Endodermal cell (in vitro differentiated cells): ENCODE measurements at regions not wholly inside any gene's neighbourhood (a gene's known extent, or its start where the extent isn't known, plus 50 kb on each side); places are given as distances from the start of the nearest gene placed in this dataset.
A peak's percentile ranks its signal among the peaks of the same experiment; 100 is the strongest.

Source experiments
- DNase-seq: peaks from one replicate; pipeline ENCODE4 v3.0.0-alpha.2; 2017
- H3K27ac ChIP-seq: 2 replicates; pipeline ENCODE4 v1.5.1; 2013; ENCODE audit warnings: mild to moderate bottlenecking, low read depth, low read length, moderate library complexity
- H3K27me3 ChIP-seq: 2 replicates; pipeline ENCODE4 v1.6.1; 2013; ENCODE audit warnings: mild to moderate bottlenecking, low read length, moderate library complexity; ENCODE audit not compliant: insufficient read depth, control insufficient read depth, poor library complexity, severe bottlenecking
- H3K36me3 ChIP-seq: 2 replicates; pipeline ENCODE4 v1.7.0; 2013; ENCODE audit warnings: mild to moderate bottlenecking, low read length, moderate library complexity; ENCODE audit not compliant: control insufficient read depth, insufficient read depth
- H3K4me1 ChIP-seq: one replicate; pipeline ENCODE4 v1.7.0; 2013; ENCODE audit warnings: low read length; ENCODE audit not compliant: control insufficient read depth, insufficient read depth
- H3K4me3 ChIP-seq: 2 replicates; pipeline ENCODE4 v1.5.1; 2013; ENCODE audit warnings: mild to moderate bottlenecking, low read length, moderate library complexity
- H3K9ac ChIP-seq: 2 replicates; pipeline ENCODE4 v1.6.1; 2013; ENCODE audit warnings: mild to moderate bottlenecking, low read length, moderate library complexity; ENCODE audit not compliant: poor library complexity, severe bottlenecking; ENCODE audit errors: extremely low read depth
- H3K9me3 ChIP-seq: 2 replicates; pipeline ENCODE4 v1.6.1; 2013; ENCODE audit warnings: mild to moderate bottlenecking, low read length, moderate library complexity; ENCODE audit not compliant: control insufficient read depth
- H3K27ac Mint-ChIP-seq: 2 replicates; pipeline ENCODE4 v1.8.0; 2020; ENCODE audit warnings: mixed read lengths
- H3K27me3 Mint-ChIP-seq: 2 replicates; pipeline ENCODE4 v1.8.0; 2021; ENCODE audit warnings: mild to moderate bottlenecking, mixed read lengths; ENCODE audit not compliant: insufficient read depth
- H3K36me3 Mint-ChIP-seq: 2 replicates; pipeline ENCODE4 v1.8.0; 2020; ENCODE audit warnings: low read depth, mixed read lengths
- H3K4me1 Mint-ChIP-seq: 2 replicates; pipeline ENCODE4 v1.8.0; 2020; ENCODE audit warnings: mixed read lengths
- H3K4me3 Mint-ChIP-seq: 2 replicates; pipeline ENCODE4 v1.8.0; 2020; ENCODE audit warnings: mild to moderate bottlenecking, moderate library complexity, mixed read lengths
- H3K9me3 Mint-ChIP-seq: 2 replicates; pipeline ENCODE4 v1.8.0; 2020; ENCODE audit warnings: mild to moderate bottlenecking, mixed read lengths
- WGBS, 2 experiments: methylation state at CpG; one replicate each; pipeline versions ENCODE4 v1.1.5 to v1.1.7; 2013; ENCODE audit warnings: missing lambda C conversion rate in 2 of 2, mixed read lengths in 1 of 2; ENCODE audit not compliant: insufficient coverage in 1 of 2, insufficient read length in 1 of 2; 5-methylcytosine and 5-hydroxymethylcytosine counted together
- TF ChIP-seq, protein P1 (sequence below): fragments of 200-600 bp; sonication (generic); conservative IDR thresholded peaks from 2 replicates; pipeline ENCODE4 v1.5.0; 2021; ENCODE audit warnings: antibody characterized with exemption, mild to moderate bottlenecking

DNA sequence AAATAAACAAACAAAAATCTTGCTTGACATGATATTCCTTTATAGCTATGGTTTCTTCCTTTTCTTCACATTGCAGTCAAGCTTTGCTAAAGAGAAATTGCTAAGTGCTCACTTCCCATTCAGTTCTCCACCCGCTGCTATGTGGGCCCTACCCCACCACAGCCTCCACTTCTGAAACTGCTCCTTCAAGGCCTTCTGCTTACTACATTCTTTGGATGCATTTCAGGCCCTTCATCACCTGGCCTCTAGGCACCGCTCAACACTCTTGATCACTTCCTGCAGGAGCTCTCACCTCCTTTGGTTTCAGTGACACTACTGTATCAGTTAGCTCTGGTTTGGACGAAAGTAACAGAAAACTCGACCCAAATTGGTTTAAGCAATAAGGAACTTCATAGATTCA, 72.4 kb downstream of the KLF5 start:
- no peaks in the 10 kb centered on the region for H3K36me3 Mint-ChIP-seq
- no peaks in the 10 kb centered on the region for H3K27me3 Mint-ChIP-seq
- no peak for DNase-seq
- H3K9me3 ChIP-seq, result no peaks in the 10 kb centered on the region
- H3K27ac Mint-ChIP-seq, result no peak overlapping the region
- H3K4me3 Mint-ChIP-seq, result no peak overlapping the region
- no peak overlapping the region for H3K9ac ChIP-seq
- H3K4me1 ChIP-seq, result no peaks in the 10 kb centered on the region
- no peaks in the 10 kb centered on the region for H3K4me1 Mint-ChIP-seq
- TF ChIP-seq, protein P1, sequence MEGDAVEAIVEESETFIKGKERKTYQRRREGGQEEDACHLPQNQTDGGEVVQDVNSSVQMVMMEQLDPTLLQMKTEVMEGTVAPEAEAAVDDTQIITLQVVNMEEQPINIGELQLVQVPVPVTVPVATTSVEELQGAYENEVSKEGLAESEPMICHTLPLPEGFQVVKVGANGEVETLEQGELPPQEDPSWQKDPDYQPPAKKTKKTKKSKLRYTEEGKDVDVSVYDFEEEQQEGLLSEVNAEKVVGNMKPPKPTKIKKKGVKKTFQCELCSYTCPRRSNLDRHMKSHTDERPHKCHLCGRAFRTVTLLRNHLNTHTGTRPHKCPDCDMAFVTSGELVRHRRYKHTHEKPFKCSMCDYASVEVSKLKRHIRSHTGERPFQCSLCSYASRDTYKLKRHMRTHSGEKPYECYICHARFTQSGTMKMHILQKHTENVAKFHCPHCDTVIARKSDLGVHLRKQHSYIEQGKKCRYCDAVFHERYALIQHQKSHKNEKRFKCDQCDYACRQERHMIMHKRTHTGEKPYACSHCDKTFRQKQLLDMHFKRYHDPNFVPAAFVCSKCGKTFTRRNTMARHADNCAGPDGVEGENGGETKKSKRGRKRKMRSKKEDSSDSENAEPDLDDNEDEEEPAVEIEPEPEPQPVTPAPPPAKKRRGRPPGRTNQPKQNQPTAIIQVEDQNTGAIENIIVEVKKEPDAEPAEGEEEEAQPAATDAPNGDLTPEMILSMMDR, result peak; percentile 32
- no peaks in the 10 kb centered on the region for H3K36me3 ChIP-seq
- H3K4me3 ChIP-seq, result no peak overlapping the region
- no peaks in the 10 kb centered on the region for H3K27me3 ChIP-seq
- 93 to 94% methylated on average over 2 to 4 of the region's 4 CpGs for WGBS, 2 experiments
- no peaks in the 10 kb centered on the region for H3K9me3 Mint-ChIP-seq
- H3K27ac ChIP-seq, result no peak overlapping the region

DNA sequence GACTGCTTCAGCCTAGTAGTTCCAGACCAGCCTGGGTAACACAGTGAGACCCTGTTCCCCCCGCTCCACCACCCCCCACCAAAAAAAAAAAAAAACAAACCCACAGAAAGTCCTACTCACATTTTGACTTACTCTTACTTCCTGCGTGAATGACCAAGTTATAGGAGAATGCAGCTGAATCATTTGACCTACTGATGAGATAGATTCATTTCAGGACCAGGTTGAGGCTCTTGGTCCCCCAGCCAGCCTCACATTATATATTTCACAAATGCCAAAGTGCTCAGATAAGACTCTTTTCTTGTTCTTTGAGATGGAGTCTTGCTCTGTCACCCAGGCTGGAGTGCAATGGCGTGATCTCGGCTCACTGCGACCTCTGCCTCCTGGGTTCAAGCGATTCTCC, 70.2 kb downstream of the KLF5 start:
- TF ChIP-seq, protein P1, result no peak
- no peaks in the 10 kb centered on the region for H3K9me3 Mint-ChIP-seq
- 93 to 94% methylated on average over 3 to 6 of the region's 6 CpGs for WGBS, 2 experiments
- Histone ChIP-seq H3K27me3 (no peaks in the 10 kb centered on the region), H3K4me1 (no peaks in the 10 kb centered on the region), H3K36me3 (no peaks in the 10 kb centered on the region), H3K9me3 (no peaks in the 10 kb centered on the region), H3K27ac (no peak overlapping the region), H3K9ac (no peak overlapping the region), H3K4me3 (no peak overlapping the region)
- H3K36me3 Mint-ChIP-seq, result no peaks in the 10 kb centered on the region
- no peak overlapping the region for H3K27ac Mint-ChIP-seq
- no peak overlapping the region for H3K4me3 Mint-ChIP-seq
- no peaks in the 10 kb centered on the region for H3K4me1 Mint-ChIP-seq
- no peaks in the 10 kb centered on the region for H3K27me3 Mint-ChIP-seq
- DNase-seq, result no peak
